CD4-positive, alpha-beta memory T cell (primary cell): ENCODE measurements at regions not wholly inside any gene's neighbourhood (a gene's known extent, or its start where the extent isn't known, plus 50 kb on each side); places are given as distances from the start of the nearest gene placed in this dataset.

Experiments
- CTCF ChIA-PET: fragments of 350-600 bp; sonication (Branson Sonifier 250); formaldehyde crosslinking; loops from one replicate; lab custom pipeline; 2021; ENCODE audit warnings: inconsistent platforms; ENCODE audit not compliant: partially characterized antibody; lab: Charles Lee
- POLR2A ChIA-PET: fragments of 350-600 bp; sonication (Branson Sonifier 250); formaldehyde crosslinking; loops from one replicate; lab custom pipeline; 2021; ENCODE audit not compliant: partially characterized antibody; lab: Charles Lee
- DNase-seq, 5 donors: peaks; one replicate each; pipeline versions ENCODE4 v3.0.0 to v3.0.0-alpha.2; 2020 to 2022; ENCODE audit warnings: mixed read lengths in 1 of 5
- H3K27ac ChIP-seq: one replicate; pipeline ENCODE4 v1.7.0; 2013; ENCODE audit warnings: low read depth, low read length
- H3K27me3 ChIP-seq: 2 replicates; pipeline ENCODE4 v1.7.0; 2013; ENCODE audit warnings: mild to moderate bottlenecking, low read length, moderate library complexity; ENCODE audit not compliant: insufficient read depth
- H3K36me3 ChIP-seq: 2 replicates; pipeline ENCODE4 v1.7.0; 2013; ENCODE audit warnings: mild to moderate bottlenecking, low read length, moderate library complexity; ENCODE audit not compliant: insufficient read depth
- H3K4me1 ChIP-seq: 2 replicates; pipeline ENCODE4 v1.7.0; 2013; ENCODE audit warnings: mild to moderate bottlenecking, low read length, moderate library complexity; ENCODE audit not compliant: insufficient read depth
- H3K4me3 ChIP-seq, 2 donors: one replicate each; pipeline ENCODE4 v1.7.0; 2013; ENCODE audit warnings: low read length in 2 of 2, mild to moderate bottlenecking in 1 of 2
- H3K9me3 ChIP-seq, 2 donors: one replicate each; pipeline ENCODE4 v1.7.0; 2013; ENCODE audit warnings: low read length in 2 of 2, control low read depth in 1 of 2; ENCODE audit not compliant: control insufficient read depth in 1 of 2
- H3K27ac Mint-ChIP-seq, 7 donors: one replicate each; pipeline ENCODE4 v1.8.0; 2020 to 2021; ENCODE audit warnings: mixed read lengths in 7 of 7, mild to moderate bottlenecking in 6 of 7, inconsistent platforms in 3 of 7, moderate library complexity in 3 of 7
- H3K27me3 Mint-ChIP-seq, 2 donors: one replicate each; pipeline ENCODE4 v1.8.0; 2020 to 2021; ENCODE audit warnings: mixed read lengths in 2 of 2
- H3K36me3 Mint-ChIP-seq, 2 donors: one replicate each; pipeline ENCODE4 v1.8.0; 2020 to 2021; ENCODE audit warnings: mixed read lengths in 2 of 2, inconsistent platforms in 1 of 2, mild to moderate bottlenecking in 1 of 2
- H3K4me1 Mint-ChIP-seq, 4 donors: one replicate each; pipeline ENCODE4 v1.8.0; 2020 to 2021; ENCODE audit warnings: mixed read lengths in 4 of 4, mild to moderate bottlenecking in 1 of 4
- H3K4me3 Mint-ChIP-seq, 8 donors: one replicate each; pipeline ENCODE4 v1.8.0; 2020 to 2021; ENCODE audit warnings: mixed read lengths in 8 of 8, mild to moderate bottlenecking in 7 of 8, moderate library complexity in 6 of 8, inconsistent platforms in 3 of 8
- H3K9me3 Mint-ChIP-seq, 8 donors: one replicate each; pipeline ENCODE4 v1.8.0; 2020 to 2021; ENCODE audit warnings: mixed read lengths in 8 of 8, mild to moderate bottlenecking in 5 of 8, inconsistent platforms in 3 of 8, moderate library complexity in 1 of 8
- intact Hi-C: fragments of 100-400 bp; cut with micrococcal nuclease; formaldehyde crosslinking; loops from one replicate; pipeline ENCODE4 v1.15.1; 2023

- ChIA-PET CTCF (no interaction called here), POLR2A (no interaction called here)
- no peak for DNase-seq
- no peaks in the 10 kb centered on the region for H3K27me3 Mint-ChIP-seq
- Histone ChIP-seq H3K27me3 (no peaks in the 10 kb centered on the region), H3K4me3 (no peak overlapping the region), H3K36me3 (no peaks in the 10 kb centered on the region), H3K27ac (no peak overlapping the region), H3K4me1 (no peaks in the 10 kb centered on the region), H3K9me3 (no peaks in the 10 kb centered on the region)
- H3K36me3 Mint-ChIP-seq: no peaks in the 10 kb centered on the region
- H3K9me3 Mint-ChIP-seq: peaks cover 0 to 3% (median 0%) of the 10 kb centered on the region in 8 donors
- intact Hi-C loops: no loop called here
- H3K4me3 Mint-ChIP-seq: no peak overlapping the region
- no peak overlapping the region for H3K27ac Mint-ChIP-seq
- H3K4me1 Mint-ChIP-seq: no peaks in the 10 kb centered on the region
These were observed 599.1 kb downstream of the SLC4A3 start for GRCh38 chr2:220226546-220226945.

GRCh38 chr2:220227266-220227920 is 600.0 kb downstream of the SLC4A3 start:
- intact Hi-C loops: no loop called here
- no peaks in the 10 kb centered on the region for H3K4me1 Mint-ChIP-seq
- CTCF ChIA-PET: no interaction called here
- Histone ChIP-seq H3K27ac (no peak overlapping the region), H3K4me3 (no peak overlapping the region), H3K36me3 (no peaks in the 10 kb centered on the region), H3K4me1 (no peaks in the 10 kb centered on the region), H3K9me3 (no peaks in the 10 kb centered on the region), H3K27me3 (no peaks in the 10 kb centered on the region)
- H3K27me3 Mint-ChIP-seq: no peaks in the 10 kb centered on the region
- peaks cover 0 to 3% (median 0%) of the 10 kb centered on the region in 8 donors for H3K9me3 Mint-ChIP-seq
- no peaks in the 10 kb centered on the region for H3K36me3 Mint-ChIP-seq
- H3K4me3 Mint-ChIP-seq: no peak overlapping the region
- no peak overlapping the region for H3K27ac Mint-ChIP-seq
- DNase-seq: no peak
- POLR2A ChIA-PET: no interaction called here

- Mint-ChIP-seq H3K27me3 (no peaks in the 10 kb centered on the region), H3K4me3 (no peak overlapping the region), H3K27ac (no peak overlapping the region), H3K36me3 (no peaks in the 10 kb centered on the region), H3K4me1 (no peaks in the 10 kb centered on the region), H3K9me3 (peaks cover 0 to 3% (median 0%) of the 10 kb centered on the region in 8 donors)
- H3K27ac ChIP-seq: no peak overlapping the region
- H3K4me3 ChIP-seq: no peak overlapping the region
- no peaks in the 10 kb centered on the region for H3K4me1 ChIP-seq
- intact Hi-C loops: no loop called here
- H3K9me3 ChIP-seq: no peaks in the 10 kb centered on the region
- ChIA-PET POLR2A (no interaction called here), CTCF (no interaction called here)
- no peaks in the 10 kb centered on the region for H3K36me3 ChIP-seq
- DNase-seq: no peak
- no peaks in the 10 kb centered on the region for H3K27me3 ChIP-seq
These were observed 601.0 kb downstream of the SLC4A3 start for GRCh38 chr2:220228310-220229006.

GRCh38 chr2:220240641-220241040 is 613.2 kb downstream of the SLC4A3 start:
- H3K4me3 Mint-ChIP-seq: no peak overlapping the region
- Histone ChIP-seq H3K27me3 (no peaks in the 10 kb centered on the region), H3K36me3 (no peaks in the 10 kb centered on the region), H3K27ac (no peak overlapping the region), H3K4me1 (no peaks in the 10 kb centered on the region), H3K4me3 (no peak overlapping the region), H3K9me3 (no peaks in the 10 kb centered on the region)
- DNase-seq: no peak
- intact Hi-C loops: no loop called here
- POLR2A ChIA-PET: no interaction called here
- H3K36me3 Mint-ChIP-seq: no peaks in the 10 kb centered on the region
- H3K9me3 Mint-ChIP-seq: peaks cover 0 to 5% (median under 1%) of the 10 kb centered on the region in 8 donors
- H3K4me1 Mint-ChIP-seq: no peaks in the 10 kb centered on the region
- H3K27me3 Mint-ChIP-seq: no peaks in the 10 kb centered on the region
- no peak overlapping the region for H3K27ac Mint-ChIP-seq
- CTCF ChIA-PET: no interaction called here

- Mint-ChIP-seq H3K9me3 (peaks cover 0 to 5% (median under 1%) of the 10 kb centered on the region in 8 donors), H3K36me3 (no peaks in the 10 kb centered on the region), H3K4me1 (no peaks in the 10 kb centered on the region), H3K27ac (no peak overlapping the region), H3K27me3 (no peaks in the 10 kb centered on the region), H3K4me3 (no peak overlapping the region)
- no peak for DNase-seq
- H3K4me1 ChIP-seq: no peaks in the 10 kb centered on the region
- H3K27ac ChIP-seq: no peak overlapping the region
- no peaks in the 10 kb centered on the region for H3K36me3 ChIP-seq
- CTCF ChIA-PET: no interaction called here
- H3K27me3 ChIP-seq: no peaks in the 10 kb centered on the region
- no peak overlapping the region for H3K4me3 ChIP-seq
- H3K9me3 ChIP-seq: no peaks in the 10 kb centered on the region
- intact Hi-C loops: no loop called here
- POLR2A ChIA-PET: no interaction called here
These were observed 614.0 kb downstream of the SLC4A3 start for GRCh38 chr2:220241423-220241822.

GRCh38 chr2:220243571-220243970 is 616.1 kb downstream of the SLC4A3 start:
- Histone ChIP-seq H3K9me3 (no peaks in the 10 kb centered on the region), H3K4me3 (no peak overlapping the region), H3K27me3 (no peaks in the 10 kb centered on the region), H3K27ac (no peak overlapping the region), H3K36me3 (no peaks in the 10 kb centered on the region), H3K4me1 (no peaks in the 10 kb centered on the region)
- H3K9me3 Mint-ChIP-seq: peaks cover 0 to 5% (median 1%) of the 10 kb centered on the region in 8 donors
- no peak overlapping the region for H3K27ac Mint-ChIP-seq
- ChIA-PET POLR2A (no interaction called here), CTCF (interaction anchor here (0.7 kb wide), 1 partner anchor 201 kb away, joined by 3 read pairs; no protein-coding TSS in a partner anchor)
- no peaks in the 10 kb centered on the region for H3K4me1 Mint-ChIP-seq
- no peaks in the 10 kb centered on the region for H3K36me3 Mint-ChIP-seq
- intact Hi-C loops: no loop called here
- DNase-seq: no peak
- H3K27me3 Mint-ChIP-seq: no peaks in the 10 kb centered on the region
- no peak overlapping the region for H3K4me3 Mint-ChIP-seq

GRCh38 chr2:220246386-220246785 is 619.0 kb downstream of the SLC4A3 start:
- ChIA-PET CTCF (no interaction called here), POLR2A (no interaction called here)
- intact Hi-C loops: no loop called here
- Mint-ChIP-seq H3K27me3 (no peaks in the 10 kb centered on the region), H3K36me3 (no peaks in the 10 kb centered on the region), H3K4me1 (no peaks in the 10 kb centered on the region), H3K9me3 (peaks cover 0 to 3% (median 0%) of the 10 kb centered on the region in 8 donors), H3K27ac (no peak overlapping the region), H3K4me3 (no peak overlapping the region)
- Histone ChIP-seq H3K9me3 (no peaks in the 10 kb centered on the region), H3K4me3 (no peak overlapping the region), H3K27me3 (no peaks in the 10 kb centered on the region), H3K27ac (no peak overlapping the region), H3K4me1 (no peaks in the 10 kb centered on the region), H3K36me3 (no peaks in the 10 kb centered on the region)
- no peak for DNase-seq
